GM19043 (cell line): ENCODE measurements at regions not wholly inside any gene's neighbourhood (a gene's known extent, or its start where the extent isn't known, plus 50 kb on each side); places are given as distances from the start of the nearest gene placed in this dataset.
A peak's percentile ranks its signal among the peaks of the same experiment; 100 is the strongest.

ENCODE experiments used
- ATAC-seq: cut with Tn5 transposase; IDR thresholded peaks from one replicate; pipeline ENCODE4 v1.9.1; 2021; ENCODE audit warnings: low read depth; ENCODE audit not compliant: unreplicated experiment

GRCh38 chr3:792630-793029, 300.2 kb upstream of the CNTN6 start:
- no peak for ATAC-seq

- ATAC-seq: no peak
Measured at GRCh38 chr3:804211-804610, 288.6 kb upstream of the CNTN6 start.

GRCh38 chr3:805326-805725, 287.5 kb upstream of the CNTN6 start:
- no peak for ATAC-seq

- no peak for ATAC-seq
Measured at GRCh38 chr3:806006-806405, 286.8 kb upstream of the CNTN6 start.

GRCh38 chr3:816605-817004, 276.2 kb upstream of the CNTN6 start:
- no peak for ATAC-seq

GRCh38 chr3:834679-835078, 258.1 kb upstream of the CNTN6 start:
- ATAC-seq: no peak

GRCh38 chr3:835096-835495, 257.7 kb upstream of the CNTN6 start:
- no peak for ATAC-seq

- ATAC-seq: no peak
Measured at GRCh38 chr3:839981-840380, 252.8 kb upstream of the CNTN6 start.

- no peak for ATAC-seq
Measured at GRCh38 chr3:851098-851790, 241.6 kb upstream of the CNTN6 start.

- no peak for ATAC-seq
Measured at GRCh38 chr3:852033-852432, 240.8 kb upstream of the CNTN6 start.

GRCh38 chr3:853489-853888, 239.3 kb upstream of the CNTN6 start:
- ATAC-seq: no peak

- ATAC-seq: no peak
Measured at GRCh38 chr3:859135-859534, 233.7 kb upstream of the CNTN6 start.

GRCh38 chr3:861721-862120, 231.1 kb upstream of the CNTN6 start:
- no peak for ATAC-seq

- ATAC-seq: no peak
Measured at GRCh38 chr3:869269-869668, 223.6 kb upstream of the CNTN6 start.

- ATAC-seq: no peak
Measured at GRCh38 chr3:869734-870133, 223.1 kb upstream of the CNTN6 start.

GRCh38 chr3:871651-872050, 221.2 kb upstream of the CNTN6 start:
- ATAC-seq: no peak

- no peak for ATAC-seq
Measured at GRCh38 chr3:877001-877400, 215.8 kb upstream of the CNTN6 start.

- no peak for ATAC-seq
Measured at GRCh38 chr3:878746-879145, 214.1 kb upstream of the CNTN6 start.

GRCh38 chr3:880371-880770, 212.5 kb upstream of the CNTN6 start:
- ATAC-seq: no peak

GRCh38 chr3:882533-882932, 210.3 kb upstream of the CNTN6 start:
- no peak for ATAC-seq

- peak; percentile 75 for ATAC-seq
Measured at GRCh38 chr3:901953-902778, 190.7 kb upstream of the CNTN6 start.

- ATAC-seq: no peak
Measured at GRCh38 chr3:905217-905616, 187.6 kb upstream of the CNTN6 start.
